GM21528 (cell line): ENCODE measurements at regions not wholly inside any gene's neighbourhood (a gene's known extent, or its start where the extent isn't known, plus 50 kb on each side); places are given as distances from the start of the nearest gene placed in this dataset.
"Not testable (repeated sequence)": the region's sequence is repeated elsewhere in the genome, so short reads cannot be mapped to it uniquely, and the experiment has no call there.

ENCODE experiments used
- ATAC-seq: cut with Tn5 transposase; IDR thresholded peaks from one replicate; pipeline ENCODE4 v1.9.1; 2021; ENCODE audit warnings: mild to moderate bottlenecking, moderate library complexity; ENCODE audit not compliant: unreplicated experiment, low FRiP score

DNA sequence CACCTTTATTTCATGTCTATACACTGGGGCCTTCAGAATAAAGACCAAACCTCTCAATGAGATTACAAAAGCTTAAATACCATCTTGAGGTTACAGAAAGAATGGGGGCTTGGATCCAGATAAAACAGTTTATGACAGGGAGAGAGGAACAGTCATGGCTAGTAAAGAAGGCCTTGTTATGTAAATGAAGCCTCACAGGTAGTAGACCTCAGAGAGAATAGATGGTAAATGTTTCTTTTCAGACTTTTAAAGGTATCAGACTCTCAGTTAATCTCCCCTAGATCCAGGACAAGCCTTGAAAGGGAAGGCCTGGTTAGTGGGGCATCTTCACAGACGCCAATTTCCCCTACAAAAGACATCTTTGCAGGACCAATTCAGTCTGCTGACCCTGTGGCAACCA, 1325.6 kb downstream of the HACE1 start:
- ATAC-seq, result no peak

DNA sequence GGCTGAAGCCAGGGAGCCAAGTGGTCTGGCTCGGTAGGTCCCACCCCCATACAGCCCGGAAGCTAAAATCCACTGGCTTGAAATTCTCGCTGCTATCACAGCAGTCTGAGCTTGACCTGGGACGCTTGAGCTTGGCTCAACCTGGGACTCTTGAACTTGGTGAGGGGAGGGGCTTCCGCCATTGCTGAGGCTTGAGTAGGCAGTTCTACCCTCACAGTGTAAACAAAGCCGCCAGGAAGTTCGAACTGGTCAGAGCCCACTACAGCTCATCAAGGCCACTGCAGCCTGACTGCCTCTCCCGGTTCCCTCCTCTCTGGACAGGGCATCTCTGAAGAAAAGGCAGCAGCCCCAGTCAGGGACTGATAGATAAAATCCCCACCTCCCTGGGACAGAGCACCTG, 1337.7 kb downstream of the HACE1 start:
- ATAC-seq, result no peak

DNA sequence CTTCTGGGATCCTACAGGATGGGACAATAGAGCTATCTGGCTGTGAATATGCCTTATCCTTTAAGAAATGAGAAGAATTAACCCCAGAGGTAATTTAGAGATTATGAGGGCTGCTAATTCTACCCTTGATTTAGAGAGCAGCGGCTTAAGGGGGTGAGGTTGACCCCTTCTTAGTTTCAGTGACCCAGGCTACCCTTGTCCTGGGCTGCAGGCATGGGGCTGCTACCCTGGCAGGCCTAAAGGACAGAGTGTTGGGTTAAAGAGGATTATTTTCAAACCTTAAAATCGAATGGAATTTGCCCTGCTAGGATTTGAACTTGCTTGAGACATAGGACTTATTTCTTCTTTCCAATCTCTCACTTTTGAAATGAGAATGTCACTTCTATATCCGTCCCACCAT, 1343.4 kb downstream of the HACE1 start:
- ATAC-seq, result no peak

- ATAC-seq, result no peak
These were observed 1352.7 kb downstream of the HACE1 start for GRCh38 chr6:103507052-103507451.

DNA sequence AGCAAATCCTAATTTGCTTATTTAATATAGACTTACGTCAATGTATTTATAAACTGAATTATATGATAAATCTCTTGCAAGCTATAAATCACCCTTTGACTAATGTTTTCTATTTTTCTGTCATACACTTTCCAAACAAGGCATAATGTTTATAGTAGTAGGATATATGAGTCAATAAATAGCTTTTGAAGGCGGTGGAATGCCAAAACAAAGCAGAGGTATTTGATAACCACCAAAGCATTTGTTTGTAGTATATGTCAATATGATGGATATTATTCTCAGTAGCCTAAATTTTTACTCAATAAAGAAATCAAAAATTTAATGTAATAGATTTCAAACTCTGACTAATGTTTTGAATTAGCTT, 1354.6 kb downstream of the HACE1 start:
- no peak for ATAC-seq

DNA sequence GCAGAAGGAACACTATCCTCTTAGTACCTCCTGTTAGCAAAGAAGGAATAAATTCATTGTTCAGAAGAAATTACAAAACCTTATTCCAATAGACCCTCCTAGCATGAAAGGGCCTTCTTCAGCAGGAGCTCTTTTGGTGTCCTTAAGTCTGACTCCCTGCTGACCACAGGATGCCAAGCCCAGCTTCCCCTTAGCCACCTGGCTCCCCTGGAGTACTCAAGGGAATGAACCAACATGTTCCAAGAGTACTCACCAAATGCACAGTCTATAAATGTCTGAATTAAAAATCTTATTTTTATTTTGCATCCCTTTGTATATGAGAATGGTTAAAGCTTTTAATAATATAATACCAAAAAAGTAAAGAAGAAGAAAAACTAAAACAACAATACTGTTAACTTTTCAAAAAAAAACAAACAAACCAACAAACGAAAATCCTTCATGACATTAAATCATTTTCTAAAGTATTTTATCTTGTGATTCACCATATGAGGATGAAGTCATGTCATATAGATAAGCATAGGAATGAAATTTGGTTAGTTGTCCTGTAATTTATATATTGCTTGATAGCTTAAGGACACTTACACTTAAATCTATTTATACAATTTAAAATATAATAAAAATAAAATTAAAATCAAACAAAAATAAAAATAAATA, 1355.1 kb downstream of the HACE1 start:
- ATAC-seq, result no peak

GRCh38 chr6:103496588-103496987, 1363.1 kb downstream of the HACE1 start:
- ATAC-seq, result not testable (repeated sequence)

DNA sequence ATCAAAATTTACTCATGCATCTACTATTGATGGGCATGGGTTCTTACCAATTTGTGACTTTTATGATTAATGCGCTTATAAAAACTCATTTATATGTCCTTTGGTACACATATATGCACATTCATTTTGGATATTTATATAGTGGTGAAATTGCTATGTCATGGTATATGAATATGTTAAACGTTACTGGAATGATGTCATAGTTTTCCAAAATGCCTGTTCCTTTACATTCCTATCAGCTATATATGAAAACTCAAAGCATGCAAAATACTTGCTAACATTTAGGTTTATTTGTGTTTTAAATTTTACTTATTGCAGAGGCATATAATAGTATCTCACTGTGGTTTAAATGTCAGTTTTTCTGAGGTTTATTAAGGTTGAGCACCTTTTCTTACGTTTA, 1403.1 kb downstream of the HACE1 start:
- no peak for ATAC-seq

- no peak for ATAC-seq
These were observed 1404.4 kb downstream of the HACE1 start for GRCh38 chr6:103455275-103455674.

DNA sequence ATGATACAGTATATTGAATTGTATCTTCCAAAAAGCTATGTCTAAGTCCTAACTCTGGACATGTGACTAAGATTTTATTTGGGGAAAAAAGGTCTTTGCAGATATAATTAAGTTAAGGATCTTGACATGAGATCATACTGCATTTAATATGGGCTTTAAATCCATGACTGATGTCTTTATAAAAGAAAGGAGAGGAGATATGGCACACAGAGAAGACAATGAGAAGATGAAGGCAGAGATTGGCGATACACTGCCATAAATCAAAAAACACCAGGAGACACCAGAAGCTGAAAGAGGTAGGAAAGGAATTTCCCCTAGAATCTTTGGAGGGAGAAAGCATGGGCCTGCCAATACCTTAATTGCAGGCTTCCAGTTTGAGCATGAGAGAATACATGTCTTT, 1450.2 kb downstream of the HACE1 start:
- ATAC-seq, result no peak

- ATAC-seq, result no peak
These were observed 1454.4 kb downstream of the HACE1 start for GRCh38 chr6:103405321-103405720.

DNA sequence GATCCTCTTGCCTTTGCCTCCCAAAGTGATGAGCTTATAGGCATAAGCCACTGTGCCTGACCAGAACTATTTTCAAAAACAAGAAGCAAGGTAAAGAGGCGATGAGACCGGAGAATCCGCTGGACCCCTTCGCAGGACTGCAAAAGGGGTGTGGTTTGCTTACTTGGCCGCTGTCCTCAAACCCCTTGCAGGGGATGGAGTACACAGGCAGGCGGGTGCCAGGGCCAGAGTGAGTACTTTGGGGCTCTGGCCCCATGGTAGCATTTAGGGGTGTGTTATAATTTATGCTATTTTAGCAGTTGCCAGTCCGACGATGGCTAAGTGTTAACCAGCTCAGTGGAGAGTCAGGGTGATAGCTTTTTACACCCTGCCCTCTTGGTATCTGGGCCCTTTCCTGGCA, 1454.9 kb downstream of the HACE1 start:
- ATAC-seq, result no peak

- ATAC-seq, result no peak
These were observed 1463.0 kb downstream of the HACE1 start for GRCh38 chr6:103396768-103397167.

- ATAC-seq, result no peak
These were observed 1480.4 kb downstream of the HACE1 start for GRCh38 chr6:103379272-103379671.

- ATAC-seq, result no peak
These were observed 1492.5 kb downstream of the HACE1 start for GRCh38 chr6:103367212-103367611.

DNA sequence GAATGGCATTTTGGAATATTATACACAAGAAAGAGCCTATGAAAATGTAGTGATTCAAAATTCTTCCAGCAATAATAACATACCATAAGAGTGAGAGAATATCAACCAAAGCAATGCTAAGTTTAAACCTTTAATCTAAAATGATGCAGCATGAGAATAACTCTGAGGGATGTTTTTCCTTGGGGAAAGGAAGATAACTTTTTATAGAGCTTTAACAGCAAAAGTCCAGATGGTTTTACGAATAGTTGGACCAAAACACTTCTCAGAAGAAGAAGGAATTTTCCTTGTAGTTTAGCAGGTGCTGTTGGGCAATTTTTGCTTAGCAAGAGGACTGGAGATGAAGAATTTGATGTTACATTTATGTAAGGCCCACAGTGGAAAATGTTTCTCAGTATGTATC, 1503.2 kb downstream of the HACE1 start:
- no peak for ATAC-seq

DNA sequence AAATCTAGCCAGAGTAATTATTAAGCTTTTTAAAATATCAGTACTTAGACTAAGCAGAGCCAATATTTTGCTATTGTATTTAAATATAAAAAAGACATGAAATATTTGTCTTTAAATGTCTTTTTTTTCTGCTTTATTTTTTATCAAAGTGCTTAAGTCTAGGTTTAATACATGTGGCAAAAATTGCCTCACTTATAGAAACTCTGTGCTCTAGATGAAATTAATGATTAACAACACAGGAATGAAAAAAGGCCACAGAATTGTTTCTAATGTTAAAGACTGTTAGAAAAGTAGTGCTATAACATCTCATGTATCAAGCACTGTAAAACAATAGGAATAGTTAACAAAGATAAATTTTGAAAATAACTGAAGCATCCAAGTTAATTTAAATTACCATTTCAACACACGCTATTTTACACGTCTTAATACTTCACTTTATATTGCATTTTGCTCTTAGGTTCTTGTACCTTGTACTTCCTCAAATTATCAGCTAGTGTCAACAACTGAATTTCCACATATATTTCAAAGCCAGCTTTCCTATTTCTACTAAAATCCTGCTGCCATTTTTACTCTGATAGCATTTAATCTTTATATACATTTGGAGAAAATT, 1515.1 kb downstream of the HACE1 start:
- no peak for ATAC-seq

GRCh38 chr6:103335412-103335811, 1524.3 kb downstream of the HACE1 start:
- ATAC-seq, result no peak

DNA sequence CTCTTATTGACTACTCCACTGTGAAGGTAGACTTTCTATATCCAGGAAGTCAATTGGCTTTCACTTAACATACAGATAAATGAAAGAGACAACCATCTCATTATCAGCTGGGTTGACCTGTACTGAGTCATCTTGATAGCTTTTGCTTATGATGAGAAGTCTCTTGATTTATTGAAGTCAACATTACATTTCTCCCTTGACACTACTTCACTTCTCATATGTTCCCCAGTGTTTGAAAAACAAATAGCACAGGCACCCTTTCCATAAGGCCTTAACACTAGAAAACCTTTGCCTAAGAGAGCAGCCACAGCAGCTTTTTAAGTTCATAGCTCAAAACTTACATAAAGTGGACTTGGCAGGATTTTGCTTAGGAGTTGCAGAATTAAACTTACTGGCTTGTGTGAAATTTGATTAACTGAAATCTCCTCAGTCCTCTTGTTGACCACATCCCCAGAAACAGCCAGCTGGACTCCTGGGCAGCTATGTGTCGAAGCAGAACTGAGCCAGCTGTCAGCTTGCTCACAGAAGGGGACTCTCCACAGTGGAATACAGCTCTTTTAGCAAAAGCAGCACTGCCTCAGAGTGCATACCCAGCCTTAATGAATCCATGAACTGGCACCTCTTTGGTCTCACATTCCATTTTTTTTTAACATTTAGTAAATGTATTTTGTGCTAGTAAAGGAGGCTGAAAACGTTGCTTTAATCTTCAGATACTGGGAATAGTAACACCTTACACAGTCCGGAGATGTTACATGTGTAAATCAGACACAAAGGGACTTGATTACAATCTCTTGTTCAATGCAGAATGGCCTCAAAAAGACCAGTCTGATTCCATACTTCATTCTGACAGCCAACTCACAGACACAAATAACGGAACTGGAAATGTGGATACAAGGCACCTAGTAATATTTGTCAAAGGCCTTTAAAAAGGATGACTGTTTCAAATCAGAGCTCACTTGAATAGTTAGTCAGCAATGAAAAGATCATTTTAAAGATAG, 1532.7 kb downstream of the HACE1 start:
- ATAC-seq, result no peak

- ATAC-seq, result no peak
These were observed 1546.3 kb downstream of the HACE1 start for GRCh38 chr6:103313432-103313831.

DNA sequence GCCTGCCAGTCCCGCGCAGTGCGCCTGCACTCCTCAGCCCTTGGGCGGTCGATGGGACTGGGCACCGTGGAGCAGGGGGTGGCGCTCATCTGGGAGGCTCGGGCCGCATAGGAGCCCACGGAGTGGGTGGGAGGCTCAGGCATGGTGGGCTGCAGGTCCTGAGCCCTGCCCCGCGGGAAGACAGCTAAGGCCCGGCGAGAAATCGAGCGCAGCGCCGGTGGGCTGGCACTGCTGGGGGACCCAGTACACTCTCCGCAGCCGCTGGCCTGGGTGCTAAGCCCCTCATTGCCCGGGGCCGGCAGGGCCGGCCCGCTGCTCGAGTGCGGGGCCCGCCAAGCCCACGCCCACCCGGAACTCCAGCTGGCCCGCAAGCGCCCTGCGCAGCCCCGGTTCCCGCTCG, 1565.3 kb downstream of the HACE1 start:
- not testable (repeated sequence) for ATAC-seq
